HepG2 (cell line): ENCODE measurements at regions not wholly inside any gene's neighbourhood (a gene's known extent, or its start where the extent isn't known, plus 50 kb on each side); places are given as distances from the start of the nearest gene placed in this dataset.

Experiments used
- SIX1 ChIP-seq: sonication (generic); formaldehyde crosslinking; IDR thresholded peaks from 2 replicates; pipeline ENCODE4 v1.4.0; 2020; ENCODE audit warnings: missing genetic modification reagents, borderline replicate concordance
- TF ChIP-seq, protein P1 (sequence below): conservative IDR thresholded peaks from 2 replicates; pipeline ENCODE4 v1.6.1; 2018; ENCODE audit warnings: missing genetic modification reagents
- TF ChIP-seq, protein P2 (sequence below): sonication (generic); formaldehyde crosslinking; IDR thresholded peaks from 2 replicates; pipeline ENCODE4 v1.5.0; 2020; ENCODE audit warnings: mild to moderate bottlenecking, missing genetic modification reagents, moderate library complexity

DNA sequence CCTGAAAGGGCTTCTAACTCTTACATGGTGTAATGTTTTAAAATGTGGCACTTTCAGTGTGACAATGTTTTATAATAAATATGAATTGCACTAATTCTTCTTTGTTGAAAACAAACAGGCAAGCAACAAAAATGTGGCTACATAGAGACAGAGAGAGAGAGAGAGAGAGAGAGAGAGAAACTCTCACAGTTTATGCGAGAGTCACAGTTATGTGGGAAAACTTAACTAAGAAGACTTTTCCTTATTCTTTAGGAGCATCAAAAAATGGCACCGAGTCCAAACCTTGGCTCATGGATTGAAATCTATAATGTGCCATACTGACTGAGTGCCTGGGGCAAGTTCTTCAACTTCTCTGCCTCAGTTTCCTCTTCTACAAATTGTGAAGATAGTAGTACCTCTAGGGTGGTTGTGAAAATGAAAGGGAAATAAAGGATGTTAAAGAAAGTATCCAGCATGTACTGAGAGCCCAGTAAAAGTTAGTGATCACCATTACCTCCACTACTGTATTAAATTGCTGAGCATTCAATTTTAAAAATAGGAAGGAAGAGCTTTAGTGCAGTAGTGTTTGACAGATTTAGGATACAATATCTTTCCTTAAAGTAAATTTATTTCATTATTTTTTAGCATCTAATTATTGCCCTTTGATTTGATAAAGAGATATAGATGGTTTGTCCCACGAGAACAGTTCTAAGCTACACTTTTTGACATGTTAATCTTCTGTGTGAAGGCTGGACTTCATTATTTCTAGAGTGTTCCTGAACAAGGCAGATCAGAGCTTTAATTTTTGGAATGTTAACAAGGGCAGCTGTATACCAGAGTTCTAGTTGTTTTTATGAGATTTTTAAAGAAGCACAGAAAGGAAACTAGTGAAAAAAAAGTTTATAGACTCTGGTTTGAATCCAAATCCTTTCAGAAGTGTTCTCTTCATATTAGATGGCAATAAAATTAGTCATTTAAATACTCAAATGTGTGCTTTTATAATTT lies 187.5 kb upstream of the ANK2 start:
- TF ChIP-seq, protein P1, sequence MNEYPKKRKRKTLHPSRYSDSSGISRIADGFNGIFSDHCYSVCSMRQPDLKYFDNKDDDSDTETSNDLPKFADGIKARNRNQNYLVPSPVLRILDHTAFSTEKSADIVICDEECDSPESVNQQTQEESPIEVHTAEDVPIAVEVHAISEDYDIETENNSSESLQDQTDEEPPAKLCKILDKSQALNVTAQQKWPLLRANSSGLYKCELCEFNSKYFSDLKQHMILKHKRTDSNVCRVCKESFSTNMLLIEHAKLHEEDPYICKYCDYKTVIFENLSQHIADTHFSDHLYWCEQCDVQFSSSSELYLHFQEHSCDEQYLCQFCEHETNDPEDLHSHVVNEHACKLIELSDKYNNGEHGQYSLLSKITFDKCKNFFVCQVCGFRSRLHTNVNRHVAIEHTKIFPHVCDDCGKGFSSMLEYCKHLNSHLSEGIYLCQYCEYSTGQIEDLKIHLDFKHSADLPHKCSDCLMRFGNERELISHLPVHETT (CRISPR knock-in tag) = no peak
- TF ChIP-seq SIX1 (CRISPR knock-in tag) = no peak
- TF ChIP-seq, protein P2, sequence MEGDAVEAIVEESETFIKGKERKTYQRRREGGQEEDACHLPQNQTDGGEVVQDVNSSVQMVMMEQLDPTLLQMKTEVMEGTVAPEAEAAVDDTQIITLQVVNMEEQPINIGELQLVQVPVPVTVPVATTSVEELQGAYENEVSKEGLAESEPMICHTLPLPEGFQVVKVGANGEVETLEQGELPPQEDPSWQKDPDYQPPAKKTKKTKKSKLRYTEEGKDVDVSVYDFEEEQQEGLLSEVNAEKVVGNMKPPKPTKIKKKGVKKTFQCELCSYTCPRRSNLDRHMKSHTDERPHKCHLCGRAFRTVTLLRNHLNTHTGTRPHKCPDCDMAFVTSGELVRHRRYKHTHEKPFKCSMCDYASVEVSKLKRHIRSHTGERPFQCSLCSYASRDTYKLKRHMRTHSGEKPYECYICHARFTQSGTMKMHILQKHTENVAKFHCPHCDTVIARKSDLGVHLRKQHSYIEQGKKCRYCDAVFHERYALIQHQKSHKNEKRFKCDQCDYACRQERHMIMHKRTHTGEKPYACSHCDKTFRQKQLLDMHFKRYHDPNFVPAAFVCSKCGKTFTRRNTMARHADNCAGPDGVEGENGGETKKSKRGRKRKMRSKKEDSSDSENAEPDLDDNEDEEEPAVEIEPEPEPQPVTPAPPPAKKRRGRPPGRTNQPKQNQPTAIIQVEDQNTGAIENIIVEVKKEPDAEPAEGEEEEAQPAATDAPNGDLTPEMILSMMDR = no peak
